SK-N-SH (cell line): ENCODE measurements at regions not wholly inside any gene's neighbourhood (a gene's known extent, or its start where the extent isn't known, plus 50 kb on each side); places are given as distances from the start of the nearest gene placed in this dataset.
A peak's percentile ranks its signal among the peaks of the same experiment; 100 is the strongest.

ENCODE experiments used
- CTCF ChIA-PET: fragments of 300-600, 350-600 bp; formaldehyde crosslinking; extraction: SDS; loops from one replicate; lab custom pipeline; 2021; lab: Yijun Ruan, JAX
- POLR2A ChIA-PET: fragments of 350-600 bp; sonication (Branson Sonifier 250); formaldehyde crosslinking; extraction: SDS; loops from one replicate; lab custom pipeline; 2020; ENCODE audit warnings: antibody characterized with exemption, inconsistent platforms; lab: Yijun Ruan, JAX
- DNase-seq: peaks from one replicate; pipeline ENCODE4 v3.0.0; 2012
- H2AFZ ChIP-seq: fragments of 200-600 bp; sonication (generic); 2 replicates; pipeline ENCODE4 v1.8.1; 2016; ENCODE audit warnings: antibody characterized with exemption, mild to moderate bottlenecking, low read depth
- H3F3A ChIP-seq: fragments of 200-600 bp; sonication (generic); replicated peaks from 2 replicates; pipeline ENCODE3; 2016; ENCODE audit warnings: antibody characterized with exemption, mild to moderate bottlenecking; ENCODE audit not compliant: insufficient read depth
- H3K27ac ChIP-seq, 2 experiments: fragments of 200-500 bp in 1 of 2; fragments of 200-600 bp in 1 of 2; sonication (Bioruptor generic) in 1 of 2; sonication (generic), shearing (Covaris generic) in 1 of 2; 2 replicates each; pipeline versions ENCODE4 v1.5.1 to v1.6.1; 2014 to 2016; ENCODE audit warnings: low read depth in 2 of 2, inconsistent platforms in 1 of 2, low read length in 1 of 2, mild to moderate bottlenecking in 1 of 2, mixed read lengths in 1 of 2
- H3K27me3 ChIP-seq: fragments of 200-600 bp; sonication (generic), shearing (Covaris generic); 2 replicates; pipeline ENCODE4 v1.6.1; 2016; ENCODE audit warnings: mixed run types; ENCODE audit not compliant: insufficient read depth
- H3K36me3 ChIP-seq, 2 experiments: fragments of 200-500 bp in 1 of 2; fragments of 200-600 bp in 1 of 2; sonication (Bioruptor generic) in 1 of 2; sonication (generic) in 1 of 2; replicated peaks in 1 of 2; 2 replicates each; pipeline versions ENCODE3 to v1.5.1; 2014 to 2016; ENCODE audit warnings: low read length in 1 of 2, mild to moderate bottlenecking in 1 of 2; ENCODE audit not compliant: insufficient read depth in 2 of 2, control insufficient read depth in 1 of 2
- H3K4me1 ChIP-seq, 2 experiments: fragments of 200-500 bp in 1 of 2; fragments of 200-600 bp in 1 of 2; sonication (Bioruptor generic) in 1 of 2; sonication (generic), shearing (Covaris generic) in 1 of 2; 2 replicates each; pipeline versions ENCODE4 v1.5.1 to v1.6.1; 2014 to 2016; ENCODE audit warnings: low read depth in 1 of 2, low read length in 1 of 2, mixed run types in 1 of 2; ENCODE audit not compliant: insufficient read depth in 2 of 2, control insufficient read depth in 1 of 2
- H3K4me2 ChIP-seq: fragments of 200-600 bp; sonication (generic), shearing (Covaris generic); 2 replicates; pipeline ENCODE4 v1.6.1; 2017; ENCODE audit warnings: mixed run types
- H3K4me3 ChIP-seq, 2 experiments: fragments of 200-500 bp in 1 of 2; fragments of 200-600 bp in 1 of 2; sonication (Bioruptor generic) in 1 of 2; sonication (generic), shearing (Covaris generic) in 1 of 2; 2 replicates each; pipeline versions ENCODE4 v1.5.1 to v1.8.1; 2014 to 2016; ENCODE audit warnings: low read depth in 2 of 2, inconsistent platforms in 1 of 2, low read length in 1 of 2, mild to moderate bottlenecking in 1 of 2, mixed read lengths in 1 of 2, moderate library complexity in 1 of 2
- H3K79me2 ChIP-seq: fragments of 200-600 bp; sonication (generic); 2 replicates; pipeline ENCODE4 v1.8.1; 2017; ENCODE audit warnings: mild to moderate bottlenecking; ENCODE audit not compliant: insufficient read depth
- H3K9ac ChIP-seq: fragments of 200-600 bp; sonication (generic); 2 replicates; pipeline ENCODE4 v1.6.1; 2017; ENCODE audit warnings: mixed run types
- H3K9me2 ChIP-seq: fragments of 200-600 bp; sonication (generic); 2 replicates; pipeline ENCODE4 v1.6.1; 2017; ENCODE audit warnings: mixed run types
- H3K9me3 ChIP-seq: fragments of 200-600 bp; sonication (generic); 2 replicates; pipeline ENCODE4 v1.6.1; 2017; ENCODE audit warnings: mixed run types, mild to moderate bottlenecking, moderate library complexity
- H4K20me1 ChIP-seq: fragments of 200-600 bp; sonication (generic); 2 replicates; pipeline ENCODE4 v1.6.1; 2017; ENCODE audit warnings: mild to moderate bottlenecking, mixed run types; ENCODE audit not compliant: insufficient read depth
- CHD2 ChIP-seq: fragments of 150-350 bp; IDR thresholded peaks from 2 replicates; pipeline ENCODE4 v1.6.1; 2018; ENCODE audit warnings: low read length; ENCODE audit not compliant: partially characterized antibody
- CTCF ChIP-seq: fragments of 200-600 bp; sonication (generic); IDR thresholded peaks from 2 replicates; pipeline ENCODE4 v1.6.1; 2017; ENCODE audit warnings: antibody characterized with exemption, mild to moderate bottlenecking, moderate library complexity
- EP300 ChIP-seq, 2 experiments: IDR thresholded peaks; 2 replicates each; pipeline versions ENCODE4 v1.4.0 to v1.6.1; 2012; ENCODE audit warnings: borderline replicate concordance in 1 of 2, low read depth in 1 of 2, low read length in 1 of 2
- FOSL2 ChIP-seq: IDR thresholded peaks from 2 replicates; pipeline ENCODE4 v1.4.0; 2012; ENCODE audit warnings: low read depth, mild to moderate bottlenecking, moderate library complexity, borderline replicate concordance
- FOXJ3 ChIP-seq: sonication (generic); formaldehyde crosslinking; IDR thresholded peaks from 2 replicates; pipeline ENCODE4 v1.5.1; 2020; ENCODE audit warnings: mild to moderate bottlenecking, missing genetic modification reagents
- GATA2 ChIP-seq: sonication (generic); formaldehyde crosslinking; IDR thresholded peaks from 2 replicates; pipeline ENCODE4 v1.5.0; 2020; ENCODE audit warnings: mild to moderate bottlenecking, missing genetic modification reagents
- JUND ChIP-seq: IDR thresholded peaks from 2 replicates; pipeline ENCODE4 v1.4.0; 2012
- MAX ChIP-seq: IDR thresholded peaks from 2 replicates; pipeline ENCODE4 v1.4.0; 2012; ENCODE audit warnings: low read depth
- MXI1 ChIP-seq: IDR thresholded peaks from 2 replicates; pipeline ENCODE4 v1.6.1; 2012; ENCODE audit warnings: mild to moderate bottlenecking, low read depth, low read length, improper control_type of control experiment
- NRF1 ChIP-seq: IDR thresholded peaks from 2 replicates; pipeline ENCODE4 v1.6.1; 2012; ENCODE audit warnings: low read depth, mild to moderate bottlenecking, low read length
- RAD21 ChIP-seq: IDR thresholded peaks from 2 replicates; pipeline ENCODE4 v1.6.1; 2012; ENCODE audit warnings: mild to moderate bottlenecking, low read length
- RCOR1 ChIP-seq: fragments of 150-350 bp; IDR thresholded peaks from 2 replicates; pipeline ENCODE4 v1.6.1; 2017; ENCODE audit warnings: antibody characterized with exemption, low read length
- RFX5 ChIP-seq: IDR thresholded peaks from 2 replicates; pipeline ENCODE4 v1.6.1; 2012; ENCODE audit warnings: mild to moderate bottlenecking, improper control_type of control experiment, low read length
- RXRA ChIP-seq: IDR thresholded peaks from 2 replicates; pipeline ENCODE4 v1.4.0; 2012; ENCODE audit warnings: low read depth, mild to moderate bottlenecking, borderline replicate concordance
- SMC3 ChIP-seq: IDR thresholded peaks from 2 replicates; pipeline ENCODE4 v1.6.1; 2012; ENCODE audit warnings: low read depth, low read length, improper control_type of control experiment
- TAF1 ChIP-seq: IDR thresholded peaks from 2 replicates; pipeline ENCODE4 v1.6.1; 2012; ENCODE audit warnings: low read depth, mild to moderate bottlenecking, low read length, moderate library complexity, borderline replicate concordance
- YY1 ChIP-seq: IDR thresholded peaks from 2 replicates; pipeline ENCODE4 v1.4.0; 2012; ENCODE audit warnings: low read depth, mild to moderate bottlenecking
- WGBS: methylation state at CpG from one replicate; pipeline ENCODE4 v1.1.6; 2017; ENCODE audit warnings: low lambda C conversion rate; 5-methylcytosine and 5-hydroxymethylcytosine counted together
- TF ChIP-seq, protein P1 (sequence below): fragments of 150-350 bp; IDR thresholded peaks from 2 replicates; pipeline ENCODE4 v1.6.1; 2017; ENCODE audit warnings: antibody characterized with exemption, low read length, low read depth, borderline replicate concordance
- TF ChIP-seq, protein P2 (sequence below): fragments of 150-350 bp; IDR thresholded peaks from 2 replicates; pipeline ENCODE4 v1.6.1; 2016; ENCODE audit warnings: mild to moderate bottlenecking, low read depth, low read length
- TF ChIP-seq, protein P3 (sequence below): IDR thresholded peaks from 2 replicates; pipeline ENCODE4 v1.6.1; 2012; ENCODE audit warnings: mild to moderate bottlenecking, low read depth, low read length, moderate library complexity

DNA sequence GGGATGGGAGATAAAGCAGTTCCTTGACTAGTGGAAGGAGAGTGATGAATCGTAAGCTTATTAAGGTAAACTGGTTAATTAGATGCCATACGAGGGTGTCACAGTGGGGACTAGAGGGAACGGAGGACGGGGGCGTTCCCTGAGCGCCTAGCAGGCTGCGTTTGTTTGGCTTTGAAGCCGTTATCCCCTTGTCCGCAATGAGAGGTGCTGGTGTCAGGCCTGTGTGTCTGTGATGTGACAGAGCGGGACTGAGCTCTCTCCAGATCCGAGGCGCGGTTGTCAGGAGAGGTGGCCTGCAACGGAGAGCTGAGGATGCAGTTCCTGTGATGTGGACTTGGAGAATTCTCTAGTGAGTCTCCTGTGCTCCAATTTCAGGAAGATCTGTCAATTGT, 60.0 kb upstream of the PRPS1L1 start:
- Histone ChIP-seq H2AFZ (no peak overlapping the region), H3K4me3 (peak overlapping the region in 1 of 2 experiments; percentile 67; a peak in 1 of 4 replicates)
- TF ChIP-seq MAX (no peak), CTCF (no peak), RAD21 (no peak), RXRA (no peak), RCOR1 (no peak), NRF1 (no peak), TAF1 (no peak), CHD2 (no peak), FOSL2 (no peak), YY1 (no peak), FOXJ3 (CRISPR knock-in tag) (no peak), JUND (no peak), GATA2 (no peak)
- TF ChIP-seq, protein P1, sequence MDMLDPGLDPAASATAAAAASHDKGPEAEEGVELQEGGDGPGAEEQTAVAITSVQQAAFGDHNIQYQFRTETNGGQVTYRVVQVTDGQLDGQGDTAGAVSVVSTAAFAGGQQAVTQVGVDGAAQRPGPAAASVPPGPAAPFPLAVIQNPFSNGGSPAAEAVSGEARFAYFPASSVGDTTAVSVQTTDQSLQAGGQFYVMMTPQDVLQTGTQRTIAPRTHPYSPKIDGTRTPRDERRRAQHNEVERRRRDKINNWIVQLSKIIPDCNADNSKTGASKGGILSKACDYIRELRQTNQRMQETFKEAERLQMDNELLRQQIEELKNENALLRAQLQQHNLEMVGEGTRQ, result no peak
- TF ChIP-seq, protein P2, sequence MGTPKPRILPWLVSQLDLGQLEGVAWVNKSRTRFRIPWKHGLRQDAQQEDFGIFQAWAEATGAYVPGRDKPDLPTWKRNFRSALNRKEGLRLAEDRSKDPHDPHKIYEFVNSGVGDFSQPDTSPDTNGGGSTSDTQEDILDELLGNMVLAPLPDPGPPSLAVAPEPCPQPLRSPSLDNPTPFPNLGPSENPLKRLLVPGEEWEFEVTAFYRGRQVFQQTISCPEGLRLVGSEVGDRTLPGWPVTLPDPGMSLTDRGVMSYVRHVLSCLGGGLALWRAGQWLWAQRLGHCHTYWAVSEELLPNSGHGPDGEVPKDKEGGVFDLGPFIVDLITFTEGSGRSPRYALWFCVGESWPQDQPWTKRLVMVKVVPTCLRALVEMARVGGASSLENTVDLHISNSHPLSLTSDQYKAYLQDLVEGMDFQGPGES, result no peak

GRCh38 chr7:18096087-18096486, 68.4 kb upstream of the PRPS1L1 start:
- no peaks in the 10 kb centered on the region for H3K79me2 ChIP-seq
- TF ChIP-seq SMC3, result no peak
- TF ChIP-seq TAF1, result no peak
- no peak for TF ChIP-seq RAD21
- TF ChIP-seq, protein P3, sequence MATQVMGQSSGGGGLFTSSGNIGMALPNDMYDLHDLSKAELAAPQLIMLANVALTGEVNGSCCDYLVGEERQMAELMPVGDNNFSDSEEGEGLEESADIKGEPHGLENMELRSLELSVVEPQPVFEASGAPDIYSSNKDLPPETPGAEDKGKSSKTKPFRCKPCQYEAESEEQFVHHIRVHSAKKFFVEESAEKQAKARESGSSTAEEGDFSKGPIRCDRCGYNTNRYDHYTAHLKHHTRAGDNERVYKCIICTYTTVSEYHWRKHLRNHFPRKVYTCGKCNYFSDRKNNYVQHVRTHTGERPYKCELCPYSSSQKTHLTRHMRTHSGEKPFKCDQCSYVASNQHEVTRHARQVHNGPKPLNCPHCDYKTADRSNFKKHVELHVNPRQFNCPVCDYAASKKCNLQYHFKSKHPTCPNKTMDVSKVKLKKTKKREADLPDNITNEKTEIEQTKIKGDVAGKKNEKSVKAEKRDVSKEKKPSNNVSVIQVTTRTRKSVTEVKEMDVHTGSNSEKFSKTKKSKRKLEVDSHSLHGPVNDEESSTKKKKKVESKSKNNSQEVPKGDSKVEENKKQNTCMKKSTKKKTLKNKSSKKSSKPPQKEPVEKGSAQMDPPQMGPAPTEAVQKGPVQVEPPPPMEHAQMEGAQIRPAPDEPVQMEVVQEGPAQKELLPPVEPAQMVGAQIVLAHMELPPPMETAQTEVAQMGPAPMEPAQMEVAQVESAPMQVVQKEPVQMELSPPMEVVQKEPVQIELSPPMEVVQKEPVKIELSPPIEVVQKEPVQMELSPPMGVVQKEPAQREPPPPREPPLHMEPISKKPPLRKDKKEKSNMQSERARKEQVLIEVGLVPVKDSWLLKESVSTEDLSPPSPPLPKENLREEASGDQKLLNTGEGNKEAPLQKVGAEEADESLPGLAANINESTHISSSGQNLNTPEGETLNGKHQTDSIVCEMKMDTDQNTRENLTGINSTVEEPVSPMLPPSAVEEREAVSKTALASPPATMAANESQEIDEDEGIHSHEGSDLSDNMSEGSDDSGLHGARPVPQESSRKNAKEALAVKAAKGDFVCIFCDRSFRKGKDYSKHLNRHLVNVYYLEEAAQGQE, result no peak
- no peak; the same call in 1 of the 2 replicates for TF ChIP-seq RXRA
- TF ChIP-seq RFX5, result no peak
- no peak for TF ChIP-seq NRF1
- no peak for TF ChIP-seq EP300 (IDR thresholded peaks at IDR 0.05; ENCODE audit: borderline replicate concordance in 1 of 2, low read depth in 1 of 2, low read length in 1 of 2)
- TF ChIP-seq MXI1, result no peak
- no peak for TF ChIP-seq RCOR1

More for the DNA sequence above, 60.0 kb upstream of the PRPS1L1 start:
- POLR2A ChIA-PET, result no interaction called here
- H4K20me1 ChIP-seq, result no peaks in the 10 kb centered on the region
- peaks cover 0 to 10% of the 10 kb centered on the region in 2 experiments; a peak in 2 of 4 replicates for H3K4me1 ChIP-seq
- WGBS, result 16% methylated on average over 14 of the region's 14 CpGs
- no peaks in the 10 kb centered on the region for H3K9me3 ChIP-seq
- H3K27ac ChIP-seq, result no peak overlapping the region
- CTCF ChIA-PET, result interaction anchor here (0.8 to 1.0 kb wide), 2 partner anchors 17 to 1340 kb away, joined by 3 read pairs; no protein-coding TSS in a partner anchor
- peaks cover 5% of the 10 kb centered on the region for H3F3A ChIP-seq
- peaks cover 41% of the 10 kb centered on the region for H3K27me3 ChIP-seq
- H3K4me2 ChIP-seq, result peak overlapping the region; percentile 88
- H3K79me2 ChIP-seq, result no peaks in the 10 kb centered on the region
- DNase-seq, result peak; percentile 39
- H3K9ac ChIP-seq, result no peak overlapping the region
- H3K9me2 ChIP-seq, result no peaks in the 10 kb centered on the region
- no peaks in the 10 kb centered on the region for H3K36me3 ChIP-seq

More at GRCh38 chr7:18096087-18096486, 68.4 kb upstream of the PRPS1L1 start:
- no peak overlapping the region for H3K4me3 ChIP-seq
- no peaks in the 10 kb centered on the region for H3K4me1 ChIP-seq
- H3F3A ChIP-seq, result no peaks in the 10 kb centered on the region
- 2% methylated on average over 2 of the region's 2 CpGs for WGBS
- H3K9ac ChIP-seq, result no peak overlapping the region
- no peaks in the 10 kb centered on the region for H3K9me2 ChIP-seq
- peaks cover 15% of the 10 kb centered on the region; the same call in 1 of the 2 replicates for H3K27me3 ChIP-seq
- no peaks in the 10 kb centered on the region for H4K20me1 ChIP-seq
- no peaks in the 10 kb centered on the region for H3K36me3 ChIP-seq
- no peak overlapping the region for H3K27ac ChIP-seq
- no peak overlapping the region for H2AFZ ChIP-seq
- CTCF ChIA-PET, result no interaction called here
- no peak for DNase-seq
- POLR2A ChIA-PET, result no interaction called here
- no peak overlapping the region for H3K4me2 ChIP-seq
- no peaks in the 10 kb centered on the region for H3K9me3 ChIP-seq
